GM19239 (cell line): ENCODE measurements at regions not wholly inside any gene's neighbourhood (a gene's known extent, or its start where the extent isn't known, plus 50 kb on each side); places are given as distances from the start of the nearest gene placed in this dataset.

Source experiments
- DNase-seq: peaks from one replicate; pipeline ENCODE4 v3.0.0; 2011; ENCODE audit warnings: low spot score; ENCODE audit not compliant: insufficient read length
- FAIRE-seq: peaks from 2 replicates; lab custom pipeline; 2011; peaks lifted over from hg19 to GRCh38; lab: Jason Lieb, UNC

DNA sequence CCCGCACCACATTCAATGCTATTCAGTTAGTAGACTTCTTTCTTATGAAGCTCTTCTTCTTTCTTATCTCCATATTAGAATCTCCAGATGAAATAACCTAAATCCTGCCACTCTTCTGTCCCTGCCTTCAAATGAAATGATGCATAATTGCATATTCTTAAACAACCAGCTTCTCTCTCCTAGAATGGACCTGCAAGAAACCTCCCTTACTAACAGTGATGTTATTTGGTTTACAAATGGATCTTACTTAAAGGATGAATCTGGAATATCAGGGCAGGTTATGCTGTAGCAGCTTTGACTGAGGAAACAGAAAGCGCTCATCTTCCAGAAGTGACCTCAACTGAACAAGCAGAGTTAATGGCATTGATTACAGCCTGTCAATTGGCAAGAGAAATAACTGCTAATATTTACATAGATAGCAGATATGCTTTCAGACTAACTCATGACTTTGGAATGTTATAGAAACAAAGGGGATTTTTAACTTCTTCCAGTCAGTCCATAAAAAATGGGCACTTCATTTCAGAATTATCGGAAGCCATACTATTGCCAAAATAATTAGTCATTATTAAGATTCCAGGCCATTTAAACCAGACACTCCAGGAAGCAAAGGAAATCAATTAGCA lies 755.7 kb upstream of the HS6ST1 start:
- FAIRE-seq (no peak), DNase-seq (no peak)

DNA sequence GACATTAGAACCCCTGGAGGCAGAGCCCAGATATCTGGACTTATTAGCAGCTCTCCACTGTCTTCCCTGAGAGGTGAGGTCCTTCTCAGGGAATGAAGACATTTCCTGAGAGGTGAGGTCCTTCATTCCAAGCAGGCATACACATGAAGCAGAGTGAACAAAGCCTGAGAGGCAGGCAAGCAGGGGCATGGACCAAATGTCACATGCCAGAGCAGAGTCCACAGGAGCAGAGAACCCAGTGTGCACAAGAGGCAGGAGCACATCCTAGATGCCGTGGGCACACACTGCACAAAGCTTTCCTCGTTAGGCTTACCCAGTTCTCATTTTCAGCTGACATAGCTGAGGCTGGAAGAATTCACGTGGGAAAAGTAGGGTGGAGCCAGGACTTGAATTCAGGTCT lies 759.9 kb upstream of the HS6ST1 start:
- no peak for FAIRE-seq
- no peak for DNase-seq

DNA sequence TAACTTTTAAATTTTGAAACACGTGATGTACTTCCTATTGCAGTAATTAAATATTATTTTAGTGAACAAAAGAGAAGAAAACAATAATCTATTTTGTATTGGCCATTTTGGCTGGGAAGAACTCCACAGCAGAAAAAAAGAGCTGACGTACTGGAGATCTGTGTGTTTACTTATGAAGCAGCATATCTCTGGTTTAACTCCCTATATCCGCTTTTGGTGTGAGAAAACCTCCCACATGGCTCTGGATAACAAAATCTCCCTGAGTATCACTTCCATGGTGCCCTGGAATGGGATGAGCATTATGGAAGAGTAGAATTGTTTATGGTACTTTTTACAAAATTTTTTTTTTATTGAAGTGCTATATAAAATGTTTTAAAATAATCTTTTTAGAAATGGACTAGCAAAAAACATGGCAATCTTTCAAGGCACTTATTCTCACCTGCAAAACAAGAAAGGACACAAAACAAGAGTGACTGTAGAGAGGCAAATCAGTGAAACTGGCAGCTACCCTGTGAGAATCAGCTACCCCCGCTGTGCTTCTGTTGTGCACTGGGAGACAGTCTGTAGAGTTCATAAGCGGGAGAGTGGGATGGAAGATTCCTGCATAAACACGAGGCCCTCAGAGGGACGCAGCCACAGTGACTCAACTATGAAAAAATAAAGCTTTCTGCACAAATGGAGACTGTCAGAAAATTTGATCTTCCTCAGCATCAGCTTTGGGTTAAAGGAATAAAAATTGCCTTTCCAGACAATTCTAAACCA lies 762.2 kb upstream of the HS6ST1 start:
- no peak for DNase-seq
- FAIRE-seq = no peak

DNA sequence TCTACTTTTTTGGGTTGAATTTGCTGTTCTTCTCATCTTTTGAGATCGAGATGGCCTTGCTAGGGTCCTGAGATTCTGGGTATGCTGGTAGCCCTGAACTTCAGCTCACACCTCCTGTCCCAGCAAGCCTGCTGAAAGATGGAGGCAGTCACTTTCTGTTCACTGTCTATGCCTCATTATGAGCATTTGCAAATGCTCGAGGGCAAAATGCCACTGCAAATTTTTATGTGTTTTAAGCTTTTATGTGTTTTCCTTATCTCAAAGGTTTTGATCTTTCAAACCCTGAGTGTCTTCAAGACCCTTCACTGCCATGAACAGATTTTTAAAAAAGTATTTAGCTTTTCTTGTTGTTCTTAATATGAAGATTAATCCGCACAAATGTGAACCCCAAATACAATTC lies 766.7 kb upstream of the HS6ST1 start:
- FAIRE-seq (no peak), DNase-seq (no peak)

DNA sequence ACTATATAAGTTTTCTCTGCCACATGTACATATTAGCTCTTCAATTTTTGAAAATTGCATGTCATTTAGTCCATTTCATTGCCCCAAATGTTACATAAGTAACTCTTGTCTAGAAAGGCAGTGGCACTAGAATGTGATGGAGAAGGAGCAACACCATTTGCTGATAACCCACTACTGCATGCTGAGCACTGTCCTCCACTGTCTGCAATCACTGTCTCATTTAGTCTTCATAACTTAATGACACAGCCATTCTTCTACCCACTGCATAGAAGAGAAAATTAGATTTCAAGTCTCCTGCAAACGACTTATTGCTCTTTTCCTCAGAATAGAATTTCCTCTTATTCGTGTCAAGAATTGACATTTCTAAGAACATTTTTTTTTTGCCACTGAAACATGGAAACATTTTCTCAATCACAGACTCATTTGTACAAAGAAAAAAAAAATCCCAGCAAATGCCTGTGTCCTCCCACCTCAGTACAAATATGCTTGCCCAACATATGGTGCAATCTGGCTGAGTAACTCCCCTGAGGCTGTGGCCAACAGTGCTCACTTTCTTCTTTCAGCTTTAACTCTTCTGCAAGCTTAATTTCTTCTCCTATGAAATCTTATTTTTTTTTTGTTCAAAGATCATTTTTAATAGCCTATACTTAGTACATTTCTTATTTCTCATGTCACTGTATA lies 768.6 kb upstream of the HS6ST1 start:
- DNase-seq (no peak), FAIRE-seq (no peak)

DNA sequence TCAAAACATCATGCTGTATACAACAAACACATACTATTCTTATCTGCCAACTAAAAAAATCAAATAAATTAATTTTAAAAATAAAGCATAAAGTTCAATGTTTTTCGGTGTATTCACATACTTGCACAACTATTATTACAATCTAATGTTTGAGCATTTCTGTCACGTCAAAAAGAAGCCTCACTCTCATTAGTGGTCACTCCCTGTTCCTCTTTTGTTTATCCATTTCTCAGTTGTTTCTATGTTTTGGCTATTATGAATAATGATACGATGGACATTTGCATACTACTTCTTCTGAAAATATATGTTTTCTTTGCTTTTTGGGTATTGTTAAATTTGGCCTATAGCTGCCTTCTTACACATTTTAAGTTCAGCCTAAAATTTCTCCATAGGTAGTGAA lies 773.0 kb upstream of the HS6ST1 start:
- FAIRE-seq = no peak
- DNase-seq = no peak

DNA sequence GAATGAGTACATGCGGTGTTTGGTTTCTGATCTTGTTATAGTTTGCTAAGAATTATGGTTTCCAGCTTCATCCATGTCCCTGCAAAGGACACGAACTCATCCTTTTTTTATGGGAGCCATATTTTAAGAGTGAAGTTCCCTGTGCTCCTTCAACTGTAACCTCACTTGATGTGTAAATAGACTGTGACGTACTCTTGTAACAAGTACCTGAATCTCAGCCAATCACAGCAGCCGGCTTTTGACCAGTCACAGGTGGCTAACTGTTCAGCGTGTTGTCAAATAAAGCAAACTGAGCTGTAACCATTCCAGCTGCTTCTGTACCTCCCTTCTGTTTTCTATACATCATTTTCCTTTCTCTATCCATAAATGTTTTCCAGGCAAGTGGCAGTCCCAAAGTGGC lies 774.3 kb upstream of the HS6ST1 start:
- FAIRE-seq = no peak
- DNase-seq = no peak

DNA sequence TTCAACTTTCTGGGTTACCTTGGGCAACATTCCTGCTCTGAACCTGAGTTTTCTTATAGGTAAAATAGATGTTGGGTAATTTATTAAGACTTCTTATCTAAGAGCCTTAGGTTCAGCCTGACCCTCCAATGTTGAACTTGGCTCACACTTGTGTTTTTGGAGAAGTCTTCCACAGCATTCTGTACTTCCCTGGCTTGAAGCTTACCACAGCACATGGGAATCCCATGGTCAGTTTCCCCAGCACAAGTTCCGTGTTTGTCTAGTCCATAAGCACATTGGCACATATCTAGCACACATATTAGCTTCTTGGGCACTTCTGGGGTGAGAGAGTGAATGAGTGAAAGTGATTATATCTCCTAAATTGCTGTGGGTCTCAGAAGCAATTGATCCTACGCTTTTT lies 782.5 kb upstream of the HS6ST1 start:
- no peak for DNase-seq
- no peak for FAIRE-seq

DNA sequence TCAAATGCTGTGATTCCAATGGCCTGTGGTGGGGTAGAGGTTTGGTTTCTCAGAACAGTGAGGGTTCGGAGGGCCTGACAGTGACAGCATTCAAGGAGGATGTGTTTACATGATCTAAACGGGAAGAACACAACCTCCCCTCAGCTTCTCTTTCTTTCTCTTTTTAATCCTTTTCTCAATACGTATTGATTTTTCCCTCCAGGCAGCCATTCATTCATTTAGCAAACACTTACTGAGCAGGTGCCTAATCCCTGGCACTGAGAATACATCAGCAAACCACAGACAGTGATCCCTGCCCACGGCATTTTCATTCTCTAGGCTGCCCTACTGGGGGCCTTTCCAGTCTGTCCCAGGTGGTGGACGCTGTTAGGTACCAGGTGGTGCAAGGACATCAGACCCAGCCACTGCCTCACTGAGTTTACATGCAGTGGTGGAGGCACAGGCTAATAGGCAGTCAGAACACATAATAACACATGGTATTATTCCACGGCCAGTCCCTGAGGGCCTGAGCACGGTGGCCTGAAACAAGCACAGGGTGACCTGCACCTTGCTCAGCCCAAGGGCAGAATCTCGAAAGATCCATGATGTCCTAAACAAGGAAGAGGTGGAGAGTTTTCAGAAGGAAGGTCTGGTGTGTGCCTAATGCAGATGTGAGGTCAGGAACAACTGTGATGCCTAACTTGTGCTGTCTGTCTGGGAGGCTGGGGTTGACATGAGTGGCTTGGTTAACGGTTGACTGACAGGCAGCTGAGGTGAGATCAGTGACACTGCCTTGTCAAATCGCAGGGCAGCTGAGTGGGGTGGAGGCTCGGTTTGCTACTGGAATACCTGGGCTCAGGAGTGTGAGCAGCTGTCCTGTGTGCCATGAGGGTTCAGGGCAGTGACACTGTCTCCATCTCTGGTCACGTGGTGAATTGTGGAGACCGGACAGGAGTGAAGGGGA lies 785.5 kb upstream of the HS6ST1 start:
- DNase-seq (no peak), FAIRE-seq (no peak)

DNA sequence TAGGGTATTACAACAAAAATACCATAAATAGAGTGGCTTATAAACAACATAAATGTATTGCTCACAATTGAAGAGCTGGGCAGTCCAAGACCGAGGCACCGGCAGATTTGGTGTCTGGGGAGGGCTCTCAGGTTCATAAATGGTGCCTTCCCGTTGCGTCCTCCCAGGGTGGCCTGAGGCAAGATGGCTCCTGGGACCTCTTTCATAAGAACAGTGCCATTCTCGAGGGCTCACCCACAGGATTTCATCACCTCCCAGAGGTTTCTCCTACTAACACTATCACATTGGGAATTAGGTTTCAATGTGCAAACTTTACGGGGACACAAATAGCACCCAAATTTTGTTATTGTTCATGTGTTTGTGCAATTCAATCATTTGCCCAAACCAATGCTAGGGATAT lies 793.5 kb upstream of the HS6ST1 start:
- no peak for FAIRE-seq

DNA sequence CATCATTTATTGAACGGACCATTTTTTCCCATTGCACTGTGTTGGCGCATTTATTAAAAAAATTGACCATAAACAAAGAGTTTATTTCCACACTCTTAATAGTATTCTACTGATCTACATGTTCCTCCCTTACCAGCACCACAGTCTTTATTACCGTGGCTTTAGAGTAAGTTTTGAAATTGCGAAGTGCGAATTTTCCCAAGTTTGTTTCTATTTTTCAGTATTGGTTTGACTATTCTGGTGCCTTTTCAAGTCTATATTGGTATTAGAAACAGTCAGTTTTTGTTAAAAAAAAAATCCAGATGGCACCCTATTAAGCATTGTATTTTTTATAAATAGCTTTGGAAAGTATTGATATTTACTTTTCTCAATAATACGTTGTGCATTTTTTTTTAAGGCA lies 795.1 kb upstream of the HS6ST1 start:
- DNase-seq (no peak), FAIRE-seq (no peak)

More for the DNA sequence above, 793.5 kb upstream of the HS6ST1 start:
- DNase-seq = no peak

DNA sequence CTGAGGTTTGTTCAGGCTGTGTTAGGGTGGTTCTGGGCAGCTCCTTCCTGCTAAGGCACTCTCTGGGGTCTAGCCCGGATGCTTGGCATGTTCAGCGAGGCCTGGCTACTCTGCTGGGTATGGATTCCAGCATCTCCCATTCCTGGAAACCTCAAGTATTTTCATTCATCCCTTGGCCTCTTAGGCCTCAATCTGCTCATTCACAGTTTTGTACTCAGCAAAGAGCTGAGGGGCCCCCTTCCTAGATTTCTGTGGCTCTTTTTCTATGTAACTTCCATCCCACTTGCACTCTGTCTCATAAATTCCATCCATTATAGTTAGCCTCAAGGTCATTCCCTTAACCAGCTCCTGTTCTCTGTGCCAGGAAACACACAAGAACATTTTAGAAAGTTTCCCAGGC lies 798.8 kb upstream of the HS6ST1 start:
- FAIRE-seq (no peak), DNase-seq (no peak)

DNA sequence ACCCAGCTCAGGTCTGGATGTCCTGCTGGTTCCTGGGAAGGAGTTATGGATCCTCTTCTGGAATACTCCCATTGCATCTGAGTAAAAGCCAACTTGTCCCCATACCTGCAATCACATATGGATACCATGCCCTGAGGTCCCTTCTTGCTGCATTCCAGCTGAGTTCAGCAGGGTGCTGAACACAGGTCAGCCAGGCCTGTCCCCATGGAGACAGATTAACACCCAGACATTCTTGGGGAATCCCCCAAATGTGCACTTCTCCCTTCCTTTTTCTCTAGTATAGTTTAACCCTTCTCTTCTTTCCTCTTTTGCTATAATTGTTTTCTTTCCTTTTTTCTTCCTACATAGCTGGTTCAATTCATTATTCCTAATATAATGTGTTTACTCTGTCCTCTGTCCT lies 799.6 kb upstream of the HS6ST1 start:
- FAIRE-seq = no peak
- DNase-seq = no peak

DNA sequence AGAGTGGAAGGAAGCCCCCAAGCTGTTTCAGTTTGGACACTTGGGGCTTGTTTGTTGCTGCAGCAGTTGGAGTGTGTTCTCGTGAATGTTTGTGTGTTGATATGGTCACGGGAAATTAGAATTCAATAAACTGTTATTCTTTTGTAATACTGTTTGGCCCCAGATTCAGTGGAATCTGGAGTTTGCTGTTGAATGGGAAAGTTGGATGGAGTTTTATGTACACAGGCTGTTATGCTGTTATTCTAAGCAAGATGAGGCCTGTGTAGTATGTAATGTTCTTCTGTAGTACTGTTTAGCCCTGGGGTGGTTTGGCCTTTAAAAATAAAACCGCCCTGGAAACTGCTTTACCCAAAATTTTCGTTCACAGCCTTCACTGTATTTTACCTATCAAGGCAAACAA lies 810.4 kb upstream of the HS6ST1 start:
- no peak for DNase-seq
- no peak for FAIRE-seq

DNA sequence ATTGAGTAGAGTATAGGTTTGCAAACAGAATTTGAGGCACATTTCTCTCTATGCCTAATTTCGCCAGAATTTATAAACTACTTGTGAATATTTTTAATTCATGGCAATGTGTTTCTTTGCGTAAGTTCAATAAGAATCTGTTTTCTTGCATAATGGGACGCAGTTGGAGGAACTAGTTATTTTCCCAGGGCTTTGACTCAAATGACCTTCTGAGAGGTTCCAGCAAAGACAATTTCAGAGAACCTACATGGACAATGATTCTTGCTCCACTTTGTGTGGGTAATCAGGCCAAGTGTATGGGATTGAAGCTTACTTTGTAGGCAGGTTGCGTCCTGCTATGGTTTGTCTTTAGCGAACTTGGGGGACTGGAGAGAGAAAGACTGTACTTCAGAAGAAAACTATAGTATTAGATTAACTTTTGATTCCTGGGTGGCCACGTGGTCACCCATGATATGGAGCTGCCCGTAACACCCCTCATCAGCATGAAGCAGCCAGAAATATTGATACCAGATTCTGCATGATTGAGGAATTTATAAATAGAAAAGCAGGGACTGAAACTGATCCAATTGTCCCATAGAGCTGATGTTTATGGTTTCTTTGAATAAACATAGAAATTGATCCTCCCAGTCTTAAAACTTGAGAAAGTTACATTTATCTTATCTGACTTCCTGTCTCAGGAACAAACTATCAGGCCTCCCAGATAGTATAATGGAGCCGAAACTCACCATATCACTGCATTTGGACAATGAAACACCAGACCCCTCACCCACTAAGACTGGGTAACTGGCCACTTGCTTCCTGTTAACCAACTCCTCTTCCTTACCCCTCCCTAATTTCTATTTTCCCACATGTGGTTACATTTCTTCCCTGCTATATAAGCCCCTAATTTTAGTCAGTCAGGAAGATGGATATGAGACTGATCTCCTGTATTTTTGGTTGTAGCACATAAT lies 815.3 kb upstream of the HS6ST1 start:
- no peak for FAIRE-seq
- no peak for DNase-seq

DNA sequence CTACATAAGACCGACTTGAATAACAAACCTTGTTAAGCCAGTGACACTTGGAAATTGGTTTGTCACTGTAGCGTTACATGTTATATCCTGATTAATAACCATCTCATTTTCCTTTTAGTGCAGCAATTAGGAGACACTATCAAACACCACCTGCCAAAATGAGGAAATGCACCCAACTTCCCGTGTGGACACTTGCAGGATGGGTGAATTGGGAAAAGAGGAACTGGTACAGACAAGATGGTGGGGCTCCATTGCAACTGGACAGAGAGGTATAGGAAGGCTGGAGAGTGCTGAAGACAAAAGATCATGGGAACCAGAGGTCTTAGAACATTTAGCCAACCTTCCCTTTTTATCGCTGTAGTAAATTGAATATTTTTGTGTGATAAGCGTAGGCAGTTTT lies 816.3 kb upstream of the HS6ST1 start:
- FAIRE-seq (no peak), DNase-seq (no peak)

DNA sequence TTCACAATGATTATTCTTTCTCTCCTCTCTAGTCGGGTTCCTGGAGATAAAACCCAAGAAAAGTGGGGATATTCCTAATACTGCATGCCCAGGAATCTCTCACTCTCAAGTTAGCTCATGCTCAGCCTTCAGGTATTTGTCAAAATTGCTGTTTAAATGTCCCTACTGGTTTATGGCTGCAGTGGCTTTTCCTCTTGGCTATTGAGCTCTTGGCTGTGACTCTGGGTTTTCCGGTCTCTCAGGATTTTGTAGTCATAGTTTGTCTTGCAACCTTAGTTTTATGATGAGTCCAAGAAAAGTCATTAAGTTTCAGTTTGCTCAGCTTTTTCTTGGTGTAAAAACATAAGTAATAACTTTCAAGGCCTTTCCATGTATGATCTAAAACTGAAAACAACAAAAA lies 820.7 kb upstream of the HS6ST1 start:
- DNase-seq = no peak
- FAIRE-seq = no peak

DNA sequence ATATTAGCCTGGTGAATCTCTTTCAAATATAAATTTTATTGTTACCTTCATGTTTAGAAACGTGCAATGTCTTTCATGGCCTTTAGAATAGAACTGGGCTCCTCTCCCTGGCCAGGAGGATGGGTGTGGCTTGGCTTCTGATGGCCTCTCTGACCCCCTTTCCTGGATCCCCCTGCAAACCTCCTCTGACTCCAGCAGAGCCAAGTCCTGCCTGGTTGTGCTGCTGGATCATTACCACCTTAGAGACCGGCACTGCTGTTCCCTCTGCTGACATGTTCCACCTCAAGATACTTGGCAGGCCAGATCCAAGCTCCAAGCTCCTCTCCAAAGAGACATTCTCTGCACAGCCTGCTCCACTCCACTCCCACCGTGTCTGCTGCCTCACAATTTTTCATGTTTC lies 823.8 kb upstream of the HS6ST1 start:
- no peak for FAIRE-seq
- no peak for DNase-seq

DNA sequence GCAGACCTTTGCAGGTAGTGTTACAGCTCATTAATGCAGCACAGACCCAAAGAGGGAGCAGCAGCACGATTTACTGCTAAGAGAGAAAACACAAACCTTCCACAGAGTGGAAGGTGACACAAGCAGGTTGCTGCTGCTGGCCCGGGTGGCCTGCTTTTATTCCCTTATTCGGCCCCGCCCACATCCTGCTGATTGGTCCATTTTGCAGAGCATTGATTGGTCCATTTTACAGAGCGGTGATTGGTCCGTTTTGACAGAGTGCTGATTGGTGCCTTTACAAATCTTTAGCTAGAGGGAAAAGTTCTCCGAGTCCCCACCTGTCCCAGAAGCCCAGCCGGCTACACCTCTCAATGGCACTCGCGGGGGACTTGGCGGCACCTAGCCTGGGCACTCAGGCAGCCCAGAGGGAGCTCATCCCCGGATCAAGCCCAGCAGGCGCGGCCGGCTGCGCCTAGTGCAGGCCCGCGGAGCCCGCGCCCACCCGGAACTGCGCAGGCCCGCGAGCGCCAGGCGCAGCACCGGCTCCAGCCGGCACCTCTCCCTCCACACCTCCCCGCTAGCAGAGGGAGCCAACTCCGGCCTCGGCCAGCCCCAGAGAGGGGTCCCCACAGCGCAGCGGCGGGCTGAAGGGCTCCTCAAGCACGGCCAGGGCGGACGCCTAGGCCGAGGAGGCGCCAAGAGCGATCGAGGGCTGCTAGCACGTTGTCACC lies 825.6 kb upstream of the HS6ST1 start:
- FAIRE-seq (no peak), DNase-seq (no peak)
